GM12872 (cell line): ENCODE measurements at regions not wholly inside any gene's neighbourhood (a gene's known extent, or its start where the extent isn't known, plus 50 kb on each side); places are given as distances from the start of the nearest gene placed in this dataset.

Experiments
- CTCF ChIP-seq: IDR thresholded peaks from 3 replicates; pipeline ENCODE4 v1.5.1; 2011; ENCODE audit warnings: low read depth, mild to moderate bottlenecking, low read length, moderate library complexity; ENCODE audit not compliant: insufficient read depth

GRCh38 chr18:76273956-76274355 is 221.1 kb downstream of the ZNF516 start:
- no peak for TF ChIP-seq CTCF

- TF ChIP-seq CTCF: no peak
Measured at GRCh38 chr18:76273036-76273545, 222.0 kb downstream of the ZNF516 start.

GRCh38 chr18:76266236-76266991 is 228.6 kb downstream of the ZNF516 start:
- TF ChIP-seq CTCF: no peak

- TF ChIP-seq CTCF: no peak
Measured at GRCh38 chr18:76265497-76266235, 229.4 kb downstream of the ZNF516 start.

- no peak for TF ChIP-seq CTCF
Measured at GRCh38 chr18:76264876-76265250, 230.2 kb downstream of the ZNF516 start.

- no peak for TF ChIP-seq CTCF
Measured at GRCh38 chr18:76264198-76264875, 230.7 kb downstream of the ZNF516 start.
